ENCODE measurements at regions not wholly inside any gene's neighbourhood (a gene's known extent, or its start where the extent isn't known, plus 50 kb on each side); places are given as distances from the start of the nearest gene placed in this dataset.

GRCh38 chr4:108520807-108521206, 99.6 kb upstream of the RPL34 start:
- DNase-seq, result no peak

DNA sequence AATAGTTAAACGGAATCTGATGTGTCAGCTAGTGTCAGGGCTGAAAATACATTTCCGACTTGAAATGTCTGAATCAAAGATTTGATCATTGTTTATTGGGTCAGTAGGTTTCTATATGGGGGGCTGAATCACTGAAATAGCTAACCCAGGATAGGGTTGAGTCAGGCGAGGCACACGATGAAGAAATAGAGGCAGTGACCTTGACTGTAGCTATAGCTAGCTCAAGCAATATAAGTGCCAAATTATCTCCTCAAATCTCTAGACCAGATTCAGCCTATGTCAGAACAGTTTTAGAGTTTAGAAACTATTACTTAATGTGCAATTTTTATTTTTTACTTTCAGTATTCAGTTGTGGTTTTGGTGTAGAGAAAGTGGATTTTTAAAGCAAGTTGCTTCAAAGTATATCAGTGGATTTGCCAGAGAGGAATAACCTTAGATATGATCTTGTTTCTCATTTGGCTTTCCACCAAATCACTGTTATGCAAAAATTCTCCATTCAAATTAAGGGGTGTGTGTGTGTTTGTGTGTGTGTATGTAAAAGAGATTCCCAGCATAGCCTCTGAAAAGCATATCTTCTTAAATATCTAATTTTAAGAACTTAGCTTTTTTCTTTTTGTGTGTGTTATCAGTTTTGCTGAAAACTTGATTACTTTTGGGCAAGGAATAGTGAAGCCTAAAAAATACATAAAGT, 100.3 kb upstream of the RPL34 start:
- no peak for DNase-seq

GRCh38 chr4:108519208-108519833, 101.1 kb upstream of the RPL34 start:
- no peak for DNase-seq

DNA sequence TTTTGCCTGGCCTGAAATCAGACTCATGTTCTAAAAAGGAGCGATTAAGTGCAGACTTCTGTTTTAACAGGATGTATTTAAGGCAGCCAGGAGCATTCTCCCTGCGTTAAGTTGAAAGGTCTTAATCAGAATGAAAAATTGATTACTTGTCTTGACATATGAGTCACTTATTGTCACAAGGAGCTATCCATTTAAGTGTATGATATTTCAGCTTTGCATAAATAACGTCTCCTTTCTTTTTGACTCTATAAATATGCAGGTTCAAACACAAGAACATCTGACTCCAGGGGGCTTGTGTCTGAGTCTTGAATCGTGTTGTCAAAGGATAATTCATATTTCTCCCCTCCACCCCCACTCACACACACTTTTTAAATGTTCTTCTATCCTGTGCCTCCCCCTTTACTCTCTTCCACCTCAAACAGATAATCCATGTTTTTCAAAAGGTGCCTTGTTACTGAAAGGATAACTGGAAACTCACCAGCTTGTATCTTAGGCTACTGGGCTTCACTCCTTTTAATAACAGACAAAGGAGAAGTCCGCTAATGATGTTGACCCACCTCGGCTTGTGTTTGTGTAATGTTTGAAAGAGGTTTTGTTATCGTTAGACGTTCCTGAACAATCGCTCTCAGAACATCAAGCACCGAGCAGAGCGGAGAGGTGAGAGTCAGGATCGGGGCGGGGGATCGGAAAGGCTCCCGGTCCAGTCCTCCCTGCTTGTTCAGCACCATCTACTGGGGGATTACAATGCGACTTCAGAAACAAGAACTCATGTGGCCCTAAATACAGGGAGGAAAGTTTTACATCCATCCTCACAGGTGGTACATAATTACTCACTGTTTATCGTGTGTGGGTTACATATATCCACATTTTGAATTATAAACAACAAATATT, 107.5 kb upstream of the RPL34 start:
- DNase-seq, result peak; percentile 69

DNA sequence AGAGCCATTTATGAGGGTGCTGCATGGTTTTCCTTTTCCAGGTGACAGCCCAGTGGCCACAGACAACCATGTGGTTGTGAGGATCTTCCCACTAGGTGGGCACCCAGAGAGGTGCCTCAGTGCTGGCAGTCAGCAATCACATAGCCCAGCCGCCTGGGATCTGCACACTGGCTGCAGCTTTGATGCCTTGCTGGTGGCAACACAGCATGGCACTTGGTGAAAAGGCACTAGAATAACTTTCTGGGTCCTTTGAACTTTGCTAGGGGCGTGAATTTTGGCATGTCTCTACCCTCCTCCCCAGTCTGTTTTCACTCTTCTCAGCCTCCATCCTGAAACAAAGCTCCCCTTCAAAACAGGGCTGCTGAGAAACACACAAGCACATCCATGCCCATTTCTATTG, 108.8 kb upstream of the RPL34 start:
- DNase-seq, result no peak

DNA sequence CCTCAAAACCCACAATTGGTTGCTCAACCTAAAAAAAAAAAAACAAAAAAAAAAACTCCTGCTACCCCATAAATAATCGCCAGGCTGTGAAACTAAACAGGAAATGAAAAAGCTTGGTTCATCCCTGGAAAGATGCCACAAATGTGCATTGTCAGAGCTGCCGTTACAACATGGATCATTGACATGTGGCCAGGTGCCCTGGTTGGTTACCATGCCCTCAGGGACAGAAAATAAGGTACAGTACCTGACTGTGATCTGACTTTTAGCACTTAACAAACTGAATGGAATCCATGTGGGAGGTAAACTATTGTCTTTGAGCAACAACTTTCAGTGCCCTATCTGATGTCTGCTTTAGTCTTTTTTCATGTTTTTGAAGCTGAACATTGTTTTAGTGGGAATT, 118.0 kb upstream of the RPL34 start:
- DNase-seq, result no peak

- DNase-seq, result no peak
Measured at GRCh38 chr4:108498925-108499324, 121.5 kb upstream of the RPL34 start.

DNA sequence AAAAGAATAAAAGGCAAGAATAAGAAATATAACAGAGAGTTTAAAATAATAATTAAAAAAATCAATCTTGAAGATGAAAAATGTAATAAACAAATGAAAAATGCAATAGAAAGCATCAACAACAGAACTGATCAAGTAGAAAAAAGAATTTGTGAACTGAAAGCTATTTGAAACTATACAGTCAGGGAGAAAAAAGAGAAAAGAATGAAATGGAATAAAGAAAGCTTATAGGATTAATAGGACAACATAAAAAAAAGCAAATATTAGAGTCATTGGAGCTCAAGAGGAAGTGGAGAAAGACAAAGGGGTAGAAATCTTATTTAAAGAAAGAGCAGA, 126.8 kb upstream of the RPL34 start:
- no peak for DNase-seq

- DNase-seq, result no peak
Measured at GRCh38 chr4:108492816-108493595, 127.4 kb upstream of the RPL34 start.

DNA sequence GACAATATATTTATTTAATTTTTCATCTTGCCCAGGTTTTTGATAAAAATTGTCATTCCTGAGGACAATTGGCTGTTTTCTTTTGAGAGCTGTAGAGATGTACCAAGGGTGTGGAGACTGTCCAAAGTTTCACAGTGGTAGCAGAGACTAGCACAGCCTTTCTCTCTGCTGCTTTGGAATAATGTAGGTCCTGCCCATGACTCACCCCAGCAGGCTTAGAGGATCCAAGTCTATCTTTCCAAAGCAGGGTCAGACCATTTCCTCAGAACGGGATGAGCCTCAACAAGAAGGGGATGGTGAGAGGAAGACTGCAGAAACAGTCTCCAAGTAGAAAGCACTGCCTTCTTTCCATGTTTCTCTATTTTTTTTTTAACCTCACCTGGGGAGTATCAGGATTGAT, 131.5 kb upstream of the RPL34 start:
- no peak for DNase-seq

DNA sequence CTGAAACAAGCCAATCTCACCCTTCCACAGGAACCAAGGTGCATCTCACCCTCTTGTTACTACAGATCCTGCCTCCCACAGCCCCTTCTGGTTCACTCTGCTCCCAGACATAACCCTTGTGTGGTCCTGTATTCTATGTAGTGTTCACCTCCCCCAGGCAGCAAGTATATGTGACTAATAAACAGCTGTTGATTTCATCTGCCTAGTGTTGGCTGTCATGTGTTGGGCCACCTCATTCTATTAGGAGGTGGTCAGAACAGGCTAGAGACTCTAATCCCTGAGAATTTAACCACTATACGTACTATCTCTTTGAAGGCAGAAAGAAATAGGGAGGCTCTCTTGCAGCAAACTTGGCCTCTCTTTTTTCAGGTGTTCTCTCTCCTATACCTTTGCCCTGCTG, 134.3 kb upstream of the RPL34 start:
- DNase-seq, result no peak

- DNase-seq, result no peak
Measured at GRCh38 chr4:108484187-108484586, 136.2 kb upstream of the RPL34 start.

DNA sequence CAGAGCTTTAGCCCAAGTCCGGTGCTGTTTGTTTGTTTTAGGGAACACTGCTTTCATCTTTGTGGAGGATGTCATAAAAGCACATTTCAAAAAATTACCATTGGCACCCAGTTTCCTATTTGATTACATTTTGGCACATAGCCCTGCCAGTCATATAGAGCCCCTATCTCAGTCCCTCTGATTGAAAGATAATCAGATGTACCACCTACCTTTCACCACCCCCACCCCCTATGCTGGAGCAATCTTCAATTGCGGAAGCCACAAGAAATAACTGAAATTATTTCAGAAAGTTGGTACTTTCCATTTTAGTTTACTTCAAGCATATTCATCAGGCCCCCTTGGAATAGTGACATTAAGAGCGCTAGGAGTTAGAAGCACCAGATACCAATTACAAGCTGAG, 136.7 kb upstream of the RPL34 start:
- DNase-seq, result peak; percentile 32

- DNase-seq, result peak; percentile 5
Measured at GRCh38 chr4:108483079-108483478, 137.3 kb upstream of the RPL34 start.

- DNase-seq, result no peak
Measured at GRCh38 chr4:108480881-108481280, 139.5 kb upstream of the RPL34 start.

DNA sequence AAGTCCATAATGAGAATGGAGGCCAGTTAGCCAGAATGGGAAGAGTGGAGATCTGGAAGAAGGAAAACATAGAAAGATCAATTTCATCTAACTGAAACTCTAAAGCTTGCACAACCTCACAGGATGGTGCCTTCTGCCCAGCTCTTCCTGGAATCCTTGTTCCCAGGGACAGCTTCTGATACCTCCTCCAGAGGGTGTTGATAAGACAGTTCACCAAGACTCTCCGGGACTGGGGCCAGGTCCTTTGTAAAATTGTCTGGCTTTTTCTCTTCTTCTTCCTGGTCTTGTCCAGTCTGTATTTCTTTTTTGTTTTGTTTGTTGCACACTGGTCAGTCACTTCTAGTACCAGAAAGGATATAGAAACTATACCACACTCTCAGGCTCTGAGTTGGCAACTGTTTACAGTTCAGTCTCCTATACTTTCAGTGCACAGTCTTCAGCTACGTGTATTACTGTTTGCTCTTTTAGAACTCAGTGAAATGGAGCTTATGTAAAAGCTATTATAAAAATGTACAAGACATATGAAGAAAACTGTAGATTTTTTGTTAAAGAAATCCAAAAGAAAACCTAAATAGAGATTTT, 142.8 kb upstream of the RPL34 start:
- DNase-seq, result no peak

DNA sequence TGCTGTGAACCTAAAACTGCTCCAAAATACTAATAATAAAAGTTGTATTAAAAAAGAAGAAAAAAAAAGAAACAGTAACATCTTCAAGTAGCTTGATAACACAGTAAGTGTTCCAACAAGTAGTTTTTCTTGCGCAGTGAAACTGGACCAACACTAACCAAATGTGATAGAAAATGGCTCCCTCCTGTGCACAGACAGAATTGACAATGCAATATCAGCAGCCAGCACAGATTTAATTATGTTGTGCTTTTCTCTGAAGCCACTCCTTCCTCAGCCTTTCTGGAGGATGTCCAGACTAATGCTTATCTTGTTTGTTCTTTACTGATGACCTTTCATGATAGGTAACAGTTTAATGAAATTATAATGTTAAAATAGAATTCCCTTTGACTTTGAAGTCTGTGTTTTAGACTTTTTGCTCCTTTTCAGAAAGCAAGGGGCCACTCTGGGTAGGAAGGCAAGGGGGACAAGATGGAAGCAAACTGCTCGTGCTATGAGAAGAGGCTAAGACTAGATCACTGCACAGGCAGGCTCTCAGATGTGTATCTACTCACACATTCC, 147.1 kb upstream of the RPL34 start:
- DNase-seq, result no peak

- no peak for DNase-seq
Measured at GRCh38 chr4:108466936-108467902, 153.2 kb upstream of the RPL34 start.

GRCh38 chr4:108465886-108466500, 154.4 kb upstream of the RPL34 start:
- DNase-seq, result no peak

GRCh38 chr4:108458681-108459080, 161.7 kb upstream of the RPL34 start:
- no peak for DNase-seq

GRCh38 chr4:108454227-108454626, 166.1 kb upstream of the RPL34 start:
- no peak for DNase-seq

All from NCI-H1092 (cell line).